ENCODE measurements at regions not wholly inside any gene's neighbourhood (a gene's known extent, or its start where the extent isn't known, plus 50 kb on each side); places are given as distances from the start of the nearest gene placed in this dataset.

GRCh38 chr5:62960781-62961180 lies 382.2 kb downstream of the LRRC70 start (continued):
- TF ChIP-seq UBTF (IDR thresholded peaks at IDR 0.05; ENCODE audit: borderline replicate concordance in 1 of 2, low read depth in 2 of 2, low read length in 2 of 2) (no peak), CREM (IDR thresholded peaks at IDR 0.05; ENCODE audit: low read depth) (no peak), ZNF124 (CRISPR knock-in tag; IDR thresholded peaks at IDR 0.05) (no peak), HOMEZ (CRISPR knock-in tag; IDR thresholded peaks at IDR 0.05) (no peak), ZNF407 (IDR thresholded peaks at IDR 0.05; ENCODE audit: low read depth) (no peak), SLC30A9 (CRISPR knock-in tag; IDR thresholded peaks at IDR 0.05) (no peak), IRF2 (CRISPR knock-in tag; IDR thresholded peaks at IDR 0.05) (no peak), NRF1 (conservative IDR thresholded peaks at IDR 0.05 in 1 of 2, IDR thresholded peaks at IDR 0.05 in 1 of 2) (no peak), TRIM28 (IDR thresholded peaks at IDR 0.05) (no peak)

Measured in K562 (cell line).